Prostate gland (tissue), 2 donors: ENCODE measurements at regions not wholly inside any gene's neighbourhood (a gene's known extent, or its start where the extent isn't known, plus 50 kb on each side); places are given as distances from the start of the nearest gene placed in this dataset.

Source experiments
- DNase-seq: peaks from one replicate; pipeline ENCODE4 v3.0.0-alpha.2; 2019; ENCODE audit warnings: low spot score
- H3K27ac ChIP-seq, 2 donors: fragments of 200-600 bp; sonication (generic); 2 replicates each; pipeline ENCODE4 v1.5.1; 2017 to 2019
- H3K27me3 ChIP-seq: fragments of 200-600 bp; sonication (generic); replicated peaks from 2 replicates; pipeline ENCODE4 v1.5.1; 2019; ENCODE audit not compliant: insufficient read depth
- H3K36me3 ChIP-seq, 2 donors: fragments of 200-600 bp; sonication (generic); 1 replicate in 1 of 2; 2 replicates in 1 of 2; pipeline versions ENCODE4 v1.5.1 to v1.8.1; 2017 to 2019
- H3K4me1 ChIP-seq: fragments of 200-600 bp; sonication (generic); replicated peaks from 2 replicates; pipeline ENCODE4 v1.5.1; 2019
- H3K4me3 ChIP-seq, 2 donors: fragments of 200-600 bp; sonication (generic); 2 replicates each; pipeline ENCODE4 v1.5.1; 2017 to 2019
- H3K9me3 ChIP-seq: fragments of 200-600 bp; sonication (generic); 2 replicates; pipeline ENCODE4 v1.5.1; 2017
- POLR2A ChIP-seq: fragments of 450-650 bp; IDR thresholded peaks from one replicate; pipeline ENCODE4 v1.6.1; 2016; ENCODE audit warnings: antibody characterized with exemption, mild to moderate bottlenecking
- POLR2AphosphoS5 ChIP-seq: sonication (generic); formaldehyde crosslinking; IDR thresholded peaks from one replicate; pipeline ENCODE4 v1.6.1; 2017; ENCODE audit warnings: antibody characterized with exemption
- WGBS: methylation state at CpG from one replicate; pipeline ENCODE4 v1.1.5; 2018; 5-methylcytosine and 5-hydroxymethylcytosine counted together
- intact Hi-C: fragments of 100-400 bp; cut with DNase I; formaldehyde crosslinking; loops from one replicate; pipeline ENCODE4 v1.14.2; 2022
- TF ChIP-seq, protein P1 (sequence below), 4 experiments: fragments of 200-600 bp in 2 of 4; fragments of 450-650 bp in 2 of 4; sonication (generic) in 2 of 4; IDR thresholded peaks; 1 replicate in 3 of 4; 2 replicates in 1 of 4; pipeline ENCODE4 v1.5.1; 2016 to 2019; ENCODE audit warnings: antibody characterized with exemption in 4 of 4, mild to moderate bottlenecking in 2 of 4, moderate library complexity in 2 of 4

DNA sequence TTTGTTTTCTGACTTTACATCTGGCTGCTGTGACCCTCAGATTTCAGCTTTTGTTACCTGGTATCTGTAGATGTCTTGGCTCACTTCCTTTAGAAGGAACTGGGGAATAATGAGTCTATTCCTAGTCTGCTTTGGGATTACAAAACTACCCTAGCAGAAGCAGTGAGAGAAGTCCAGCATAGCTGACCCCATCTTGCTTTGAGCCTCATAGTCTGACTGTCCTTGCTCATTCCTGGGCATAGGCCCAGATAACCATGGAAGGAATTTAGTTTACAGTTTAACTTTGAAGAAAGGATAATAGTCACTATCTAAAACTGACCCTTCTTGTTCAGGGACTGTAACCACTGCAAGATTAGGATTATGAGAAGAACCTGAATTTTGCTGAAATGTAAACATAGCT, 163.0 kb upstream of the HNMT start:
- TF ChIP-seq POLR2A = no peak
- TF ChIP-seq POLR2AphosphoS5 = no peak
- TF ChIP-seq, protein P1, sequence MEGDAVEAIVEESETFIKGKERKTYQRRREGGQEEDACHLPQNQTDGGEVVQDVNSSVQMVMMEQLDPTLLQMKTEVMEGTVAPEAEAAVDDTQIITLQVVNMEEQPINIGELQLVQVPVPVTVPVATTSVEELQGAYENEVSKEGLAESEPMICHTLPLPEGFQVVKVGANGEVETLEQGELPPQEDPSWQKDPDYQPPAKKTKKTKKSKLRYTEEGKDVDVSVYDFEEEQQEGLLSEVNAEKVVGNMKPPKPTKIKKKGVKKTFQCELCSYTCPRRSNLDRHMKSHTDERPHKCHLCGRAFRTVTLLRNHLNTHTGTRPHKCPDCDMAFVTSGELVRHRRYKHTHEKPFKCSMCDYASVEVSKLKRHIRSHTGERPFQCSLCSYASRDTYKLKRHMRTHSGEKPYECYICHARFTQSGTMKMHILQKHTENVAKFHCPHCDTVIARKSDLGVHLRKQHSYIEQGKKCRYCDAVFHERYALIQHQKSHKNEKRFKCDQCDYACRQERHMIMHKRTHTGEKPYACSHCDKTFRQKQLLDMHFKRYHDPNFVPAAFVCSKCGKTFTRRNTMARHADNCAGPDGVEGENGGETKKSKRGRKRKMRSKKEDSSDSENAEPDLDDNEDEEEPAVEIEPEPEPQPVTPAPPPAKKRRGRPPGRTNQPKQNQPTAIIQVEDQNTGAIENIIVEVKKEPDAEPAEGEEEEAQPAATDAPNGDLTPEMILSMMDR (IDR thresholded peaks at IDR 0.05) = no peak
- H3K27ac ChIP-seq = no peak overlapping the region
- no peak for DNase-seq

DNA sequence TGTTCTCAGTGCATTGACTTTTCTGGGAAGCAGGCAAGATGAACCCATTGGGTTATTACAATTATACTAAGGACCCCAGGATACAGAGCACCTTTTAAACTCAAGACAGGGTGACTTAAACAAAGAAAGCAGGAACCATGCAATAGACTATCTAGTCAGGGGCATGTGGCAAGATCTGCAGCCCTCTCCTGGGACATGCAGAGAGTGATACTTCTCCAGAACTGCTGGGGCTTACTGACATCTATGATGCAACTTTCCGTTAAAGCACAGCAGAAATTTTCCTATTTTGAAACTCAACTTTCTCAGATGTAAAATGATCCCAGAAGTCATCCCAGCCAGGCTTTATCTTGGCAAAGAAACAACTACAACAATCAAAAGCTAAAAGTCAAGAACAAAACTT, 162.2 kb upstream of the HNMT start:
- Histone ChIP-seq H3K27ac (no peak overlapping the region), H3K36me3 (no peaks in the 10 kb centered on the region), H3K4me1 (no peaks in the 10 kb centered on the region), H3K9me3 (no peaks in the 10 kb centered on the region), H3K4me3 (no peak overlapping the region), H3K27me3 (no peaks in the 10 kb centered on the region)
- intact Hi-C loops = no loop called here
- TF ChIP-seq POLR2A (no peak), POLR2AphosphoS5 (no peak)
- TF ChIP-seq, protein P1 (IDR thresholded peaks at IDR 0.05) = no peak
- WGBS = 92% methylated on average over 1 of the region's 1 CpG
- no peak for DNase-seq

More for the DNA sequence above, 163.0 kb upstream of the HNMT start:
- H3K4me1 ChIP-seq = no peaks in the 10 kb centered on the region
- H3K36me3 ChIP-seq = no peaks in the 10 kb centered on the region
- no peaks in the 10 kb centered on the region for H3K27me3 ChIP-seq
- no peak overlapping the region for H3K4me3 ChIP-seq
- intact Hi-C loops = no loop called here
- no peaks in the 10 kb centered on the region for H3K9me3 ChIP-seq

DNA sequence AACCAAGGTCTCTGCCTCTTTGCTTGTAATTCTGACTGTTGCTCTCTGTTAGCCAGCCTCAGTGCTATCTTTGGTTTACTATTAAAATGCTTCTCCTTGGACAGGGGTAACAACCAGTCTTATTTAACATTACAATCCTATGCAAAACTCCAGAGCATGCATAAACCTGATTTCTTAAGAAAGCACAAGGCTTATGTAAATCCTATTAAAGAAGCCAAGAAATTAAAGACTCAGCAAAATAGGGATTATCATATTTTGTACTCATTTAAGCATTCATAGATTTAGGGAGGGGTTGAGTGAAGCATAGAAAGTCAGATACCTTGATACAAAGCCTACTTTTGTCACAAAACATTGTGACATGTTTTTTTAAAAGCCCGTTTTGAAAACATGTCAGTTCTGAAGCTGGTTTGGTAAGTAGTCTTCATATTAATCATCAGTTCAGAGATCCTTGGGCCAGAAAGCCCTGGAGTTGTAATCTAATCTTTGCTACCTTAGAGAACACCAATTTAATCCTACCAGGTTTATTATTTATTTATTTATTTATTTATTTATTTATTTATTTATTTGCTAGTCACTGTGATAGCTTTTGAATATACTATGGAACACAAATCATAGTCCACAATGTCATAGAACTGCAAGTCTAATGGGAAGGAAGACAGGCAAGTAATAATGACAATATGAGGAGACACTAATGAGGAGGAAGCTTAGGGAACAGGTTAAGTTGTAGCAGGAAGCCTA, 158.0 kb upstream of the HNMT start:
- TF ChIP-seq POLR2A (no peak), POLR2AphosphoS5 (no peak)
- TF ChIP-seq, protein P1 (IDR thresholded peaks at IDR 0.05) = no peak
- intact Hi-C loops = no loop called here
- H3K27me3 ChIP-seq = no peaks in the 10 kb centered on the region
- H3K27ac ChIP-seq = no peak overlapping the region
- 28% methylated on average over 1 of the region's 1 CpG for WGBS
- H3K4me3 ChIP-seq = no peak overlapping the region
- H3K4me1 ChIP-seq = no peaks in the 10 kb centered on the region
- no peak for DNase-seq
- H3K9me3 ChIP-seq = no peaks in the 10 kb centered on the region
- H3K36me3 ChIP-seq = no peaks in the 10 kb centered on the region

GRCh38 chr2:137809252-137809651, 155.0 kb upstream of the HNMT start:
- no peaks in the 10 kb centered on the region for H3K27me3 ChIP-seq
- H3K9me3 ChIP-seq = no peaks in the 10 kb centered on the region
- H3K27ac ChIP-seq = no peak overlapping the region
- H3K4me3 ChIP-seq = no peak overlapping the region
- DNase-seq = no peak
- H3K36me3 ChIP-seq = no peaks in the 10 kb centered on the region
- intact Hi-C loops = no loop called here
- no peaks in the 10 kb centered on the region for H3K4me1 ChIP-seq
- WGBS = 94% methylated on average over 1 of the region's 1 CpG
- TF ChIP-seq POLR2A (no peak), POLR2AphosphoS5 (no peak)
- TF ChIP-seq, protein P1 (IDR thresholded peaks at IDR 0.05) = no peak

DNA sequence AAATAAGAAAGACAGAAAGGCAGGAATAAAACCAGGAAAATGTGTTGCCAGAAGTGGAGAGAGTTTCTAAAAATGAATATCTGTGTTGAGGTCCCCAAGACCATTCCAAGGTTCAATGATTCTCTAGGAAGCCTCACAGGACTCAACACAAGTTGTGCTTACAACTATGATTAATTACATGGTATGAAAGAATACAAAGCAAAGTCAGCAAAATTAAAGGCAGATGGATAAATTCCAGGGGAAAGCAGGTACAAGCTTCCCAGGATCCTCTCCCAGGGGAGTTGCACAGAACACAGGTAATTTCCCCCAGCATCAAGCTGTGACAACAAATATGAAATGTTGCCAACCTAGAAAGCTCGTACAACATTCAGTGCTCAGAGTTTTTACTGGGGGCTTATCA, 154.4 kb upstream of the HNMT start:
- Histone ChIP-seq H3K27ac (no peak overlapping the region), H3K36me3 (no peaks in the 10 kb centered on the region), H3K9me3 (no peaks in the 10 kb centered on the region), H3K27me3 (no peaks in the 10 kb centered on the region), H3K4me3 (no peak overlapping the region), H3K4me1 (no peaks in the 10 kb centered on the region)
- 63% methylated on average over 1 of the region's 1 CpG for WGBS
- TF ChIP-seq POLR2AphosphoS5 = no peak
- TF ChIP-seq, protein P1 (IDR thresholded peaks at IDR 0.05) = no peak
- no peak for TF ChIP-seq POLR2A
- DNase-seq = no peak
- intact Hi-C loops = no loop called here
